GM21526 (cell line): ENCODE measurements at regions not wholly inside any gene's neighbourhood (a gene's known extent, or its start where the extent isn't known, plus 50 kb on each side); places are given as distances from the start of the nearest gene placed in this dataset.
"Not testable (repeated sequence)": the region's sequence is repeated elsewhere in the genome, so short reads cannot be mapped to it uniquely, and the experiment has no call there.

Experiments
- ATAC-seq: cut with Tn5 transposase; IDR thresholded peaks from one replicate; pipeline ENCODE4 v1.9.1; 2021; ENCODE audit warnings: moderate library complexity; ENCODE audit not compliant: unreplicated experiment, low FRiP score

- no peak for ATAC-seq
These were observed 314.6 kb upstream of the GATB start for GRCh38 chr4:152075253-152075928.

- ATAC-seq, result no peak
These were observed 313.8 kb upstream of the GATB start for GRCh38 chr4:152074573-152074972.

GRCh38 chr4:152074088-152074437 is 313.3 kb upstream of the GATB start:
- ATAC-seq, result no peak

GRCh38 chr4:152073351-152074087 is 312.7 kb upstream of the GATB start:
- no peak for ATAC-seq

- ATAC-seq, result no peak
These were observed 312.1 kb upstream of the GATB start for GRCh38 chr4:152072906-152073305.

GRCh38 chr4:152072001-152072485 is 311.2 kb upstream of the GATB start:
- no peak for ATAC-seq

- no peak for ATAC-seq
These were observed 310.0 kb upstream of the GATB start for GRCh38 chr4:152070854-152071253.

GRCh38 chr4:152068866-152069265 is 308.1 kb upstream of the GATB start:
- ATAC-seq, result no peak

- no peak for ATAC-seq
These were observed 304.7 kb upstream of the GATB start for GRCh38 chr4:152065545-152065944.

- no peak for ATAC-seq
These were observed 303.9 kb upstream of the GATB start for GRCh38 chr4:152064753-152065152.

GRCh38 chr4:152064282-152064681 is 303.5 kb upstream of the GATB start:
- ATAC-seq, result no peak

GRCh38 chr4:152063621-152064240 is 302.9 kb upstream of the GATB start:
- ATAC-seq, result no peak

GRCh38 chr4:152062936-152063620 is 302.3 kb upstream of the GATB start:
- ATAC-seq, result no peak

GRCh38 chr4:152054731-152055130 is 293.9 kb upstream of the GATB start:
- ATAC-seq, result no peak

- ATAC-seq, result no peak
These were observed 291.7 kb upstream of the GATB start for GRCh38 chr4:152052451-152053057.

GRCh38 chr4:152051332-152051731 is 290.5 kb upstream of the GATB start:
- ATAC-seq, result not testable (repeated sequence)

GRCh38 chr4:152050106-152050505 is 289.3 kb upstream of the GATB start:
- ATAC-seq, result no peak

GRCh38 chr4:152047451-152047850 is 286.6 kb upstream of the GATB start:
- no peak for ATAC-seq

GRCh38 chr4:152045807-152046571 is 285.2 kb upstream of the GATB start:
- peak; percentile 49 for ATAC-seq

GRCh38 chr4:152045449-152045806 is 284.6 kb upstream of the GATB start:
- peak; percentile 40 for ATAC-seq
